Mucosa of descending colon (tissue), 3 donors: ENCODE measurements at regions not wholly inside any gene's neighbourhood (a gene's known extent, or its start where the extent isn't known, plus 50 kb on each side); places are given as distances from the start of the nearest gene placed in this dataset.
A peak's percentile ranks its signal among the peaks of the same experiment; 100 is the strongest.

Experiments
- ATAC-seq: fragments of 200-7000 bp; cut with Tn5 transposase; one replicate; pipeline ENCODE4 v1.9.1; 2020; ENCODE audit warnings: mild to moderate bottlenecking, moderate library complexity
- DNase-seq, 3 donors: peaks; one replicate each; pipeline ENCODE4 v3.0.0-alpha.2; 2020
- H3K36me3 ChIP-seq: fragments of 200-600 bp; one replicate; pipeline ENCODE4 v1.8.0; 2021; ENCODE audit warnings: low read depth, mild to moderate bottlenecking
- H3K4me1 ChIP-seq: fragments of 200-600 bp; one replicate; pipeline ENCODE4 v1.8.0; 2021; ENCODE audit warnings: low read depth, mild to moderate bottlenecking
- H3K4me3 ChIP-seq: fragments of 200-600 bp; one replicate; pipeline ENCODE4 v1.8.0; 2021; ENCODE audit warnings: mild to moderate bottlenecking
- H3K9me3 ChIP-seq: fragments of 200-600 bp; one replicate; pipeline ENCODE4 v1.8.0; 2021; ENCODE audit warnings: mild to moderate bottlenecking
- CTCF ChIP-seq: fragments of 200-600 bp; IDR thresholded peaks from one replicate; pipeline ENCODE4 v1.8.0; 2022; ENCODE audit warnings: antibody characterized with exemption, mild to moderate bottlenecking
- intact Hi-C, 2 donors: fragments of 100-400 bp; cut with DNase I in 1 of 2; cut with micrococcal nuclease in 1 of 2; formaldehyde crosslinking; loops; one replicate each; pipeline versions ENCODE4 v1.11.0 to v1.11.1; 2022; cut with DNase I, micrococcal nuclease
- donor health status: DM: no; HTN: no; CAD: no; lungs with moderate emphysema.
- donor health status: DM: no; HTN: no; CAD: no.
- donor health status: DM: no; HTN: yes; CAD: no.

- DNase-seq (no peak), ATAC-seq (no peak)
- intact Hi-C loops: no loop called here
- Histone ChIP-seq H3K4me3 (no peak overlapping the region), H3K9me3 (no peaks in the 10 kb centered on the region), H3K36me3 (no peaks in the 10 kb centered on the region), H3K4me1 (no peaks in the 10 kb centered on the region)
- no peak for TF ChIP-seq CTCF
Observed at GRCh38 chr2:195592105-195592504, 64.9 kb upstream of the SLC39A10 start.

- peak in 1 of 3 donors; percentile 60 for DNase-seq
- H3K4me3 ChIP-seq: no peak overlapping the region
- TF ChIP-seq CTCF: no peak
- intact Hi-C loops: no loop called here
- no peaks in the 10 kb centered on the region for H3K36me3 ChIP-seq
- peak; percentile 78 for ATAC-seq
- H3K9me3 ChIP-seq: no peaks in the 10 kb centered on the region
- H3K4me1 ChIP-seq: no peaks in the 10 kb centered on the region
Observed at GRCh38 chr2:195590861-195591205, 66.2 kb upstream of the SLC39A10 start.

GRCh38 chr2:195590199-195590860, 66.7 kb upstream of the SLC39A10 start:
- DNase-seq (no peak), ATAC-seq (peak; percentile 13)
- no peaks in the 10 kb centered on the region for H3K4me1 ChIP-seq
- H3K9me3 ChIP-seq: no peaks in the 10 kb centered on the region
- H3K36me3 ChIP-seq: no peaks in the 10 kb centered on the region
- TF ChIP-seq CTCF: no peak
- intact Hi-C loops: no loop called here
- H3K4me3 ChIP-seq: no peak overlapping the region

GRCh38 chr2:195587966-195588365, 69.1 kb upstream of the SLC39A10 start:
- DNase-seq: no peak
- TF ChIP-seq CTCF: no peak
- H3K9me3 ChIP-seq: no peaks in the 10 kb centered on the region
- intact Hi-C loops: no loop called here
- ATAC-seq: no peak
- no peaks in the 10 kb centered on the region for H3K36me3 ChIP-seq
- H3K4me3 ChIP-seq: no peak overlapping the region
- H3K4me1 ChIP-seq: no peaks in the 10 kb centered on the region

GRCh38 chr2:195586062-195586714, 70.8 kb upstream of the SLC39A10 start:
- no peak overlapping the region for H3K4me3 ChIP-seq
- ATAC-seq: no peak
- no peak for DNase-seq
- H3K9me3 ChIP-seq: no peaks in the 10 kb centered on the region
- intact Hi-C loops: no loop called here
- H3K4me1 ChIP-seq: no peaks in the 10 kb centered on the region
- no peaks in the 10 kb centered on the region for H3K36me3 ChIP-seq
- TF ChIP-seq CTCF: no peak
